ENCODE measurements at regions not wholly inside any gene's neighbourhood (a gene's known extent, or its start where the extent isn't known, plus 50 kb on each side); places are given as distances from the start of the nearest gene placed in this dataset.

DNA sequence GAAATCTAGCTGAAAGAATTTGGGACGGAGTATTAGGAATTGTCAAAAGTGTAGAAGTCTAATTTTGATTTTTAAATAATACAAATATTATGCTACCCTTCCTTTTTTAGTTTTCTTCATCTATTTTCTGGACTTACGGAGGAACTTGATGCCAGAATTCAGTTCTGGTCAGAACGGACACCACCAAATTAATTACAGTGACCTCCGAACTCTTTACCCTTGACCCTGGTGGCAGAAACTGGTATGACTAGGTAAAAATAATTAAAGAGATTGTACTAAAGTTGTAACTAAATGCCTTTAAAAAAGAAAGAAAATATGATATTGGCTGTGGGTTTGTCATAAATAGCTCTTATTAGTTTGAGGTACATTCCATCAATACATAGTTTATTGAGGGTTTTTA, 751.1 kb upstream of the MAP3K7 start:
- TF ChIP-seq, protein P1, sequence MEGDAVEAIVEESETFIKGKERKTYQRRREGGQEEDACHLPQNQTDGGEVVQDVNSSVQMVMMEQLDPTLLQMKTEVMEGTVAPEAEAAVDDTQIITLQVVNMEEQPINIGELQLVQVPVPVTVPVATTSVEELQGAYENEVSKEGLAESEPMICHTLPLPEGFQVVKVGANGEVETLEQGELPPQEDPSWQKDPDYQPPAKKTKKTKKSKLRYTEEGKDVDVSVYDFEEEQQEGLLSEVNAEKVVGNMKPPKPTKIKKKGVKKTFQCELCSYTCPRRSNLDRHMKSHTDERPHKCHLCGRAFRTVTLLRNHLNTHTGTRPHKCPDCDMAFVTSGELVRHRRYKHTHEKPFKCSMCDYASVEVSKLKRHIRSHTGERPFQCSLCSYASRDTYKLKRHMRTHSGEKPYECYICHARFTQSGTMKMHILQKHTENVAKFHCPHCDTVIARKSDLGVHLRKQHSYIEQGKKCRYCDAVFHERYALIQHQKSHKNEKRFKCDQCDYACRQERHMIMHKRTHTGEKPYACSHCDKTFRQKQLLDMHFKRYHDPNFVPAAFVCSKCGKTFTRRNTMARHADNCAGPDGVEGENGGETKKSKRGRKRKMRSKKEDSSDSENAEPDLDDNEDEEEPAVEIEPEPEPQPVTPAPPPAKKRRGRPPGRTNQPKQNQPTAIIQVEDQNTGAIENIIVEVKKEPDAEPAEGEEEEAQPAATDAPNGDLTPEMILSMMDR (IDR thresholded peaks at IDR 0.05), result no peak
- no peak for TF ChIP-seq POLR2A (IDR thresholded peaks at IDR 0.05)
